HepG2 (cell line): ENCODE measurements at regions not wholly inside any gene's neighbourhood (a gene's known extent, or its start where the extent isn't known, plus 50 kb on each side); places are given as distances from the start of the nearest gene placed in this dataset.

Experiments
- ATAC-seq: fragments of 200-7000 bp; cut with Tn5 transposase; 3 replicates; pipeline ENCODE4 v1.9.1; 2020; ENCODE audit warnings: mild to moderate bottlenecking, moderate library complexity
- BruUV-seq: library from RNA; stranded (reverse); fragments of 400-500 nt; replicated peaks from 2 replicates; lab custom pipeline; 2021; lab: Mats Ljungman, UMichigan
- CTCF ChIA-PET: fragments of 300-600 bp; formaldehyde crosslinking; extraction: SDS; loops from one replicate; lab custom pipeline; 2021; ENCODE audit warnings: low total read pairs, inconsistent platforms, low intra/inter-chr PET ratio; lab: Yijun Ruan, JAX
- POLR2A ChIA-PET: fragments of 350-600 bp; sonication (Branson Sonifier 250); formaldehyde crosslinking; loops from one replicate; lab custom pipeline; 2020; ENCODE audit warnings: antibody characterized with exemption, inconsistent platforms; lab: Yijun Ruan, JAX
- DNase-seq: peaks from one replicate; pipeline ENCODE4 v3.0.0-alpha.2; 2015; ENCODE audit warnings: low spot score
- FAIRE-seq: peaks from 3 replicates; lab custom pipeline; 2011; peaks lifted over from hg19 to GRCh38; lab: Jason Lieb, UNC
- H2AFZ ChIP-seq: one replicate; pipeline ENCODE4 v1.6.1; 2011; ENCODE audit warnings: low read length, inconsistent platforms
- H3K27ac ChIP-seq: fragments of 300-600 bp; 3 replicates; pipeline ENCODE4 v1.8.0; 2011; ENCODE audit warnings: mixed run types, mild to moderate bottlenecking, mixed read lengths, low read length, inconsistent platforms; ENCODE audit not compliant: insufficient read depth; ENCODE audit errors: extremely low read length
- H3K27me3 ChIP-seq, 2 experiments: fragments of 200-600 bp in 1 of 2; 2 replicates in 1 of 2; 3 replicates in 1 of 2; pipeline versions ENCODE4 v1.6.0 to v1.8.0; 2011; ENCODE audit warnings: low read length in 2 of 2, mild to moderate bottlenecking in 2 of 2, moderate library complexity in 2 of 2, inconsistent platforms in 1 of 2; ENCODE audit not compliant: insufficient read depth in 2 of 2, control insufficient read depth in 1 of 2
- H3K36me3 ChIP-seq, 2 experiments: fragments of 200-600 bp in 1 of 2; replicated peaks in 1 of 2; 2 replicates in 1 of 2; 3 replicates in 1 of 2; pipeline versions ENCODE4 v1.5.1 to v1.8.0; 2011; ENCODE audit warnings: low read length in 2 of 2, inconsistent platforms in 1 of 2; ENCODE audit not compliant: insufficient read depth in 2 of 2, control insufficient read depth in 1 of 2
- H3K4me1 ChIP-seq: 2 replicates; pipeline ENCODE4 v1.5.1; 2012; ENCODE audit warnings: low read length, inconsistent platforms; ENCODE audit not compliant: insufficient read depth
- H3K4me2 ChIP-seq: 2 replicates; pipeline ENCODE4 v1.6.0; 2011; ENCODE audit warnings: low read depth, low read length, inconsistent platforms
- H3K4me3 ChIP-seq, 3 experiments: fragments of 200-600 bp in 1 of 3; sonication (generic), shearing (Covaris generic) in 1 of 3; replicated peaks in 1 of 3; 2 replicates each; pipeline ENCODE4 v1.5.1; 2011 to 2016; ENCODE audit warnings: low read length in 3 of 3, inconsistent platforms in 2 of 3, low read depth in 2 of 3, mild to moderate bottlenecking in 2 of 3, control low read depth in 1 of 3, mixed read lengths in 1 of 3; ENCODE audit not compliant: insufficient read depth in 1 of 3
- H3K79me2 ChIP-seq: one replicate; pipeline ENCODE4 v1.6.1; 2011; ENCODE audit warnings: low read length, inconsistent platforms; ENCODE audit not compliant: insufficient read depth
- H3K9ac ChIP-seq: 2 replicates; pipeline ENCODE4 v1.6.0; 2011; ENCODE audit warnings: mild to moderate bottlenecking, low read depth, low read length, inconsistent platforms; ENCODE audit not compliant: insufficient read depth
- H3K9me3 ChIP-seq: 2 replicates; pipeline ENCODE4 v1.5.1; 2012; ENCODE audit warnings: mild to moderate bottlenecking, low read length
- H4K20me1 ChIP-seq: 2 replicates; pipeline ENCODE4 v1.6.0; 2011; ENCODE audit warnings: inconsistent platforms, mild to moderate bottlenecking, low read length, moderate library complexity; ENCODE audit not compliant: insufficient read depth
- ATF5 ChIP-seq: sonication (generic); formaldehyde crosslinking; IDR thresholded peaks from 2 replicates; pipeline ENCODE4 v1.4.0; 2020; ENCODE audit warnings: mild to moderate bottlenecking, low read depth, missing genetic modification reagents
- BRD4 ChIP-seq: sonication (generic); formaldehyde crosslinking; IDR thresholded peaks from 2 replicates; pipeline ENCODE4 v1.4.0; 2020; ENCODE audit warnings: missing genetic modification reagents
- CAMTA2 ChIP-seq: sonication (generic); formaldehyde crosslinking; IDR thresholded peaks from 2 replicates; pipeline ENCODE4 v1.4.0; 2020; ENCODE audit warnings: mild to moderate bottlenecking, missing genetic modification reagents, borderline replicate concordance
- GLMP ChIP-seq: sonication (generic); formaldehyde crosslinking; IDR thresholded peaks from 2 replicates; pipeline ENCODE4 v1.9.0; 2021; ENCODE audit warnings: missing genetic modification reagents, mild to moderate bottlenecking, borderline replicate concordance
- GMEB2 ChIP-seq: IDR thresholded peaks from 2 replicates; pipeline ENCODE4 v1.6.1; 2016; ENCODE audit warnings: missing biosample characterization, missing genetic modification reagents, low read depth
- HMGA1 ChIP-seq: sonication (generic); formaldehyde crosslinking; conservative IDR thresholded peaks from 2 replicates; pipeline ENCODE4 v1.4.0; 2020; ENCODE audit warnings: missing genetic modification reagents
- HNF4A ChIP-seq: sonication (generic); formaldehyde crosslinking; IDR thresholded peaks from 2 replicates; pipeline ENCODE4 v1.4.0; 2020; ENCODE audit warnings: missing genetic modification reagents
- IRX3 ChIP-seq: sonication (generic); formaldehyde crosslinking; IDR thresholded peaks from 2 replicates; pipeline ENCODE4 v1.8.1; 2023; ENCODE audit warnings: mild to moderate bottlenecking, low read depth, missing genetic modification reagents, borderline replicate concordance
- MIER3 ChIP-seq: IDR thresholded peaks from 2 replicates; pipeline ENCODE4 v1.6.1; 2016; ENCODE audit warnings: missing compliant biosample characterization, borderline replicate concordance
- NR3C1 ChIP-seq: sonication (generic); formaldehyde crosslinking; IDR thresholded peaks from 2 replicates; pipeline ENCODE4 v1.4.0; 2020; ENCODE audit warnings: missing genetic modification reagents
- PPARG ChIP-seq: conservative IDR thresholded peaks from 2 replicates; pipeline ENCODE4 v1.6.1; 2016; ENCODE audit warnings: missing biosample characterization, missing genetic modification reagents
- TARDBP ChIP-seq: sonication (generic); formaldehyde crosslinking; IDR thresholded peaks from 2 replicates; pipeline ENCODE4 v1.8.0; 2022; ENCODE audit warnings: mild to moderate bottlenecking, missing genetic modification reagents
- TSC22D2 ChIP-seq: sonication (generic); formaldehyde crosslinking; IDR thresholded peaks from 2 replicates; pipeline ENCODE4 v1.5.1; 2020; ENCODE audit warnings: missing genetic modification reagents, mild to moderate bottlenecking, borderline replicate concordance
- ZBTB7B ChIP-seq: sonication (generic); formaldehyde crosslinking; IDR thresholded peaks from 2 replicates; pipeline ENCODE4 v1.4.0; 2020; ENCODE audit warnings: missing genetic modification reagents
- ZNF501 ChIP-seq: sonication (generic); formaldehyde crosslinking; IDR thresholded peaks from 2 replicates; pipeline ENCODE4 v1.5.1; 2020; ENCODE audit warnings: mild to moderate bottlenecking, moderate library complexity, missing genetic modification reagents
- ZNF547 ChIP-seq: sonication (generic); formaldehyde crosslinking; IDR thresholded peaks from 2 replicates; pipeline ENCODE4 v1.5.1; 2020; ENCODE audit warnings: mild to moderate bottlenecking, missing genetic modification reagents
- in situ Hi-C: cut with HindIII; loops from 2 replicates; pipeline ENCODE4 v1.10.0; 2017; ENCODE audit warnings: low pct_unique_long_range_greater_than_20kb; ENCODE audit not compliant: extremely low pct_ligation_motif_present
- intact Hi-C: fragments of 100-400 bp; cut with micrococcal nuclease; formaldehyde crosslinking; loops from one replicate; pipeline ENCODE4 v1.10.0; 2022; ENCODE audit not compliant: unreplicated experiment

GRCh38 chr16:54715011-54715410 is 215.7 kb upstream of the IRX5 start:
- CTCF ChIA-PET = no interaction called here
- FAIRE-seq = no peak
- BruUV-seq = no TSS peak

More at GRCh38 chr16:54715011-54715410, 215.7 kb upstream of the IRX5 start:
- no peaks in the 10 kb centered on the region; a peak in 2 of 5 replicates for H3K27me3 ChIP-seq
- no peak overlapping the region for H3K4me3 ChIP-seq
- no peaks in the 10 kb centered on the region for H3K79me2 ChIP-seq
- intact Hi-C loops (no loop called here), in situ Hi-C loops (no loop called here)
- H3K27ac ChIP-seq = no peak overlapping the region
- ATAC-seq = no peak
- no peaks in the 10 kb centered on the region; the same call in 1 of the 2 replicates for H3K4me1 ChIP-seq
- H3K4me2 ChIP-seq = no peak overlapping the region
- H3K9ac ChIP-seq = no peak overlapping the region
- TF ChIP-seq HNF4A = no peak
- no peak for TF ChIP-seq MIER3 (CRISPR knock-in tag)
- no peak for TF ChIP-seq GLMP
- no peak for TF ChIP-seq ZBTB7B (CRISPR knock-in tag)
- no peak for TF ChIP-seq ATF5
- TF ChIP-seq ZNF501 = no peak
- TF ChIP-seq ZNF547 = no peak
- no peak for TF ChIP-seq IRX3
- TF ChIP-seq PPARG (CRISPR knock-in tag) = no peak
- TF ChIP-seq HMGA1 (CRISPR knock-in tag) = no peak
- no peak for TF ChIP-seq NR3C1 (CRISPR knock-in tag)
- no peak for TF ChIP-seq TARDBP (CRISPR knock-in tag)
- TF ChIP-seq BRD4 (CRISPR knock-in tag) = no peak
- TF ChIP-seq GMEB2 (CRISPR knock-in tag) = no peak
- TF ChIP-seq CAMTA2 (CRISPR knock-in tag) = no peak
- no peak for TF ChIP-seq TSC22D2 (CRISPR knock-in tag)
- no peaks in the 10 kb centered on the region for H3K9me3 ChIP-seq
- no peak overlapping the region for H2AFZ ChIP-seq
- POLR2A ChIA-PET = no interaction called here
- DNase-seq = no peak
- H4K20me1 ChIP-seq = no peaks in the 10 kb centered on the region
- no peaks in the 10 kb centered on the region for H3K36me3 ChIP-seq
